NCI-H226 (cell line): ENCODE measurements at regions not wholly inside any gene's neighbourhood (a gene's known extent, or its start where the extent isn't known, plus 50 kb on each side); places are given as distances from the start of the nearest gene placed in this dataset.

Source experiments
- DNase-seq: peaks from one replicate; pipeline ENCODE4 v3.0.0-alpha.2; 2015

DNA sequence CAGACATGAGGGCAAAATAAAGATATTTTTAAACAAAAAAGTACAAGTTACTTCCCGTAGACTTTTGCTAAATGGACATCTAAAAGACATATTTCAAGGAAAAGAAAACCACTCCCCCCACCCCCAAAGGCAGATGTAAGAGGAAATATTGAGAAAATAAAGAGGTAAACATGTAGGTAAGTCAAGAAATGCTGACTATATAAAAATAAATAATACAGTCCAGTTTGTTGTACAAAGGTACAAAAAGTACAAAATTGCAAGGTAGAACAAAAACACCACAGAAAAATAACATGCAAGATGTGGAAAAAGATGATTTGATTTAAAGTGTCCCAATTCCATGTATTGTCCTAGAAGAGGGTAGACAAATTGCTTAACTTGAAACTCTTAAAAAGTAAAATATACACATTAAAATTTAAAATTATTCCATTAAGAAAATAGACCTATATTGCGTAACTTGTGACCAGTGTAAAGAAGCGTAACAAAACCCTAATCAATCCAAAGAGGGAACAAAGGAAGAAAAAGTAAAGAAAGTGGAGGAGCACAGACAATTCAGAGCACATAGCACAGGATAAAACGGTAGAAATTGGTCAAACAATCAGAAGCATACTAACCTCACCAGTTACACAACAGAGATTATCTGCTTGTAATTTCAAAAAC, 58.4 kb upstream of the FAM216B start:
- no peak for DNase-seq

DNA sequence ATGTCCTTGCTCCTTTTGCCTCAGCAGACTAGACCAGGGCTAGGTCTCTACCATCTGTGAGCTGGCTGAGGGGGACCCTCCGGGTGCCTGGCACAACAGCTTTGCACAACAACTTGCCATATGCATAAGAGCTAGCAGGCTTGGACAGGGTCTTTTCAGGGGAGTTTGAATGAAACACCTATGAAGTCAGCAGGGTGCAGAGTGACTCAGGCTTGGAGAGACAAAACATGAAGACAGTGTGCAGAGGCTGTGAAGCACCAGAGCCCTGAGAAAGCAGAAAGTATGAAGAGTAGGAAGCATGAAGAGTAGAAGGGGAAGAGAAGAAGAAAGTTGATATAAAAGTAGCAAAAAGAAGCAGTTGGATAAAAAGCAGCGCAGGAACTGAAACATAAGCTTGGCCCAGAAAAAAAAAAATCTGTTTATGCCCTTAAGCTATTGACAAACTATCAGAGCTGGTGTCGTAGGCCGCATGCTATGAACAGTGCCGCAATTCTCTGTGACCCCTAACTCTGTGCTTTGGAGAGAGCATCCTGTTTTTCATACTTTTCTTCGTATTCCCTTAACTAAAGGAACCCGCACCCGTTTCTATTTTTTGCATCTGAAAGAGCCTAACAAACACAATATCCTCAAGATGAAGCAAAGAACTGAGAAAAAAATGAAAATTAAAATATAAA, 52.7 kb upstream of the FAM216B start:
- DNase-seq = no peak

DNA sequence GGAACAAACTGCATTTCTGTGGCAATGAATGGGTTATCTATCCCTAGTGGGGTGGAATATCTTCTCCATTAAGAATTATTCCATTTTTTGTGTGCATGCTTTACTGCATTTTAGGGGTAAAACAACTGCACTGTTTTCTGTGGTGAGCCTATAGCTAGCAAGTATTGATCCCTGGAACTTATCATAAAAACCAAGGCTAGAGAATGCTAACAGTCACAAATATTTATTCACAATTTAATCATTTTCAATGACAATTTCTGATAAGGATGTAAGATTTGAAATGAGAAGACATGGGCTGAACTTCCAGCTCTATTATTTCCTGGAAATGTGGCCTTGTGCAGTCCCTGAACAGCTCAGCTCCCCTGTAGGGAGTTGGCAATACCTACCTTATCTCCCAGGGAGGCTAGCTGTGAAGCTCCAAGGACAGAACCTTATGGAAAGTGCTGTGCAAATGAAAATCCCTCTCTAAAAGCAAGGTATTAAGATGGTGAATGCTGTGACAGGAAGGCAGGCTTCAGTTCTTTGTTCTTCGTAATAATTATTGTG, 51.5 kb upstream of the FAM216B start:
- no peak for DNase-seq
